ENCODE measurements at regions not wholly inside any gene's neighbourhood (a gene's known extent, or its start where the extent isn't known, plus 50 kb on each side); places are given as distances from the start of the nearest gene placed in this dataset.

DNA sequence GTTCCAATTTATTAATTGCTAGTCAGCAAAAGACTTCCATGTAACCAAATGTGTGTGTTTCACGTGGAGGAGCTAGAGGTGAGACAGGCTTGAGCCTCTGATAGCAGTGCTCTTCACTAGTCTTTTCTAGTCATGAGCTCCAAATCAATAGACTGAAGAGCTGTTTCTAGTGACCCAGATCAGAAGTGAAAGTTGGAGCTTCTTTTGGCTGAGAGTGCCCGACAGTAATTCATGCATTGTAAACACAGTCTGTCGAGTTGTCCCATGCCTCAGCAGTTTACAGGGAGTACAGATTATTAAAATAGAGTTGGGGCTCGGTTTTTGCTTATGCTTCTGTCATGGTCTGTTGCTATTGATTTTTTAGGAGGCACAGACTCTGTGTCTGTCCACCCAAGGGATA lies 793.1 kb downstream of the DTWD2 start:
- TF ChIP-seq, protein P1, sequence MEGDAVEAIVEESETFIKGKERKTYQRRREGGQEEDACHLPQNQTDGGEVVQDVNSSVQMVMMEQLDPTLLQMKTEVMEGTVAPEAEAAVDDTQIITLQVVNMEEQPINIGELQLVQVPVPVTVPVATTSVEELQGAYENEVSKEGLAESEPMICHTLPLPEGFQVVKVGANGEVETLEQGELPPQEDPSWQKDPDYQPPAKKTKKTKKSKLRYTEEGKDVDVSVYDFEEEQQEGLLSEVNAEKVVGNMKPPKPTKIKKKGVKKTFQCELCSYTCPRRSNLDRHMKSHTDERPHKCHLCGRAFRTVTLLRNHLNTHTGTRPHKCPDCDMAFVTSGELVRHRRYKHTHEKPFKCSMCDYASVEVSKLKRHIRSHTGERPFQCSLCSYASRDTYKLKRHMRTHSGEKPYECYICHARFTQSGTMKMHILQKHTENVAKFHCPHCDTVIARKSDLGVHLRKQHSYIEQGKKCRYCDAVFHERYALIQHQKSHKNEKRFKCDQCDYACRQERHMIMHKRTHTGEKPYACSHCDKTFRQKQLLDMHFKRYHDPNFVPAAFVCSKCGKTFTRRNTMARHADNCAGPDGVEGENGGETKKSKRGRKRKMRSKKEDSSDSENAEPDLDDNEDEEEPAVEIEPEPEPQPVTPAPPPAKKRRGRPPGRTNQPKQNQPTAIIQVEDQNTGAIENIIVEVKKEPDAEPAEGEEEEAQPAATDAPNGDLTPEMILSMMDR (IDR thresholded peaks at IDR 0.05 in 2 of 3, conservative IDR thresholded peaks at IDR 0.05 in 1 of 3; ENCODE audit: control insufficient read depth in 2 of 3, extremely low read depth in 1 of 3, insufficient read depth in 1 of 3, low read depth in 3 of 3, low read length in 3 of 3), result no peak
- TF ChIP-seq, protein P2, sequence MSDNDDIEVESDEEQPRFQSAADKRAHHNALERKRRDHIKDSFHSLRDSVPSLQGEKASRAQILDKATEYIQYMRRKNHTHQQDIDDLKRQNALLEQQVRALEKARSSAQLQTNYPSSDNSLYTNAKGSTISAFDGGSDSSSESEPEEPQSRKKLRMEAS (IDR thresholded peaks at IDR 0.05; ENCODE audit: low read depth, low read length), result no peak
- TF ChIP-seq TCF12 (IDR thresholded peaks at IDR 0.05; ENCODE audit: low read depth, low read length) (no peak), SIN3A (IDR thresholded peaks at IDR 0.05; ENCODE audit: low read depth, low read length) (no peak), SP1 (IDR thresholded peaks at IDR 0.05; ENCODE audit: low read depth, low read length) (no peak)

Measured in GM12878 (cell line).